ENCODE measurements at regions not wholly inside any gene's neighbourhood (a gene's known extent, or its start where the extent isn't known, plus 50 kb on each side); places are given as distances from the start of the nearest gene placed in this dataset.

DNA sequence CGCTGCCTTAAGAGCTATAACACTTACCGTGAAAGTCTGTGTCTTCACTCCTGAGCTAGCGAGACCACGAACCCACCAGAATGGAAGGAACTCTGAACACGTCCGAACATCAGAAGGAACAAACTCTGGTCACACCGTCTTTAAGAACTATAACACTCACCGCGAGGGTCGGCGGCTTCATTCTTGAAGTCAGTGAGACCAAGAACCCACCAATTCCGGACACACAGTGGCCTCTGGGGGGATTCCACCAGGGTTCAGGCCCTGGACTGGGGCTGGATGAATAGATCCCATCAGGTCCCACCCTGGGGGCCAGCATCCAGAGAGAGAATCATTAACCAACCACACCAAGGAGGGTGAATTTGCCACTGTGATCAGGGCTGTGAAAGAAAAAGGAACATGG is 55.8 kb upstream of the ATP12A start:
- TF ChIP-seq, protein P1, sequence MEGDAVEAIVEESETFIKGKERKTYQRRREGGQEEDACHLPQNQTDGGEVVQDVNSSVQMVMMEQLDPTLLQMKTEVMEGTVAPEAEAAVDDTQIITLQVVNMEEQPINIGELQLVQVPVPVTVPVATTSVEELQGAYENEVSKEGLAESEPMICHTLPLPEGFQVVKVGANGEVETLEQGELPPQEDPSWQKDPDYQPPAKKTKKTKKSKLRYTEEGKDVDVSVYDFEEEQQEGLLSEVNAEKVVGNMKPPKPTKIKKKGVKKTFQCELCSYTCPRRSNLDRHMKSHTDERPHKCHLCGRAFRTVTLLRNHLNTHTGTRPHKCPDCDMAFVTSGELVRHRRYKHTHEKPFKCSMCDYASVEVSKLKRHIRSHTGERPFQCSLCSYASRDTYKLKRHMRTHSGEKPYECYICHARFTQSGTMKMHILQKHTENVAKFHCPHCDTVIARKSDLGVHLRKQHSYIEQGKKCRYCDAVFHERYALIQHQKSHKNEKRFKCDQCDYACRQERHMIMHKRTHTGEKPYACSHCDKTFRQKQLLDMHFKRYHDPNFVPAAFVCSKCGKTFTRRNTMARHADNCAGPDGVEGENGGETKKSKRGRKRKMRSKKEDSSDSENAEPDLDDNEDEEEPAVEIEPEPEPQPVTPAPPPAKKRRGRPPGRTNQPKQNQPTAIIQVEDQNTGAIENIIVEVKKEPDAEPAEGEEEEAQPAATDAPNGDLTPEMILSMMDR (IDR thresholded peaks at IDR 0.05), result no peak
- TF ChIP-seq POLR2AphosphoS5 (IDR thresholded peaks at IDR 0.05), result no peak

Data from stomach (tissue), 4 donors.